GM06990 (cell line): ENCODE measurements at regions not wholly inside any gene's neighbourhood (a gene's known extent, or its start where the extent isn't known, plus 50 kb on each side); places are given as distances from the start of the nearest gene placed in this dataset.

Experiments used
- DNase-seq: peaks from one replicate; pipeline ENCODE4 v3.0.0-alpha.2; 2011; ENCODE audit not compliant: insufficient read length; ENCODE audit errors: extremely low read depth
- H3K27me3 ChIP-seq: replicated peaks from 2 replicates; pipeline ENCODE4 v1.6.0; 2011; ENCODE audit warnings: low read length; ENCODE audit not compliant: control insufficient read depth, insufficient read depth
- H3K36me3 ChIP-seq: 2 replicates; pipeline ENCODE4 v1.5.1; 2011; ENCODE audit warnings: low read length; ENCODE audit not compliant: control insufficient read depth, insufficient read depth
- H3K4me3 ChIP-seq: replicated peaks from 2 replicates; pipeline ENCODE4 v1.5.1; 2011; ENCODE audit warnings: low read depth, mild to moderate bottlenecking, control low read depth, low read length
- TF ChIP-seq, protein P1 (sequence below): IDR thresholded peaks from 2 replicates; pipeline ENCODE4 v1.5.1; 2011; ENCODE audit warnings: low read length, control low read depth, mild to moderate bottlenecking, inconsistent platforms; ENCODE audit not compliant: insufficient read depth, poor library complexity, severe bottlenecking

- TF ChIP-seq, protein P1, sequence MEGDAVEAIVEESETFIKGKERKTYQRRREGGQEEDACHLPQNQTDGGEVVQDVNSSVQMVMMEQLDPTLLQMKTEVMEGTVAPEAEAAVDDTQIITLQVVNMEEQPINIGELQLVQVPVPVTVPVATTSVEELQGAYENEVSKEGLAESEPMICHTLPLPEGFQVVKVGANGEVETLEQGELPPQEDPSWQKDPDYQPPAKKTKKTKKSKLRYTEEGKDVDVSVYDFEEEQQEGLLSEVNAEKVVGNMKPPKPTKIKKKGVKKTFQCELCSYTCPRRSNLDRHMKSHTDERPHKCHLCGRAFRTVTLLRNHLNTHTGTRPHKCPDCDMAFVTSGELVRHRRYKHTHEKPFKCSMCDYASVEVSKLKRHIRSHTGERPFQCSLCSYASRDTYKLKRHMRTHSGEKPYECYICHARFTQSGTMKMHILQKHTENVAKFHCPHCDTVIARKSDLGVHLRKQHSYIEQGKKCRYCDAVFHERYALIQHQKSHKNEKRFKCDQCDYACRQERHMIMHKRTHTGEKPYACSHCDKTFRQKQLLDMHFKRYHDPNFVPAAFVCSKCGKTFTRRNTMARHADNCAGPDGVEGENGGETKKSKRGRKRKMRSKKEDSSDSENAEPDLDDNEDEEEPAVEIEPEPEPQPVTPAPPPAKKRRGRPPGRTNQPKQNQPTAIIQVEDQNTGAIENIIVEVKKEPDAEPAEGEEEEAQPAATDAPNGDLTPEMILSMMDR = no peak
- Histone ChIP-seq H3K36me3 (no peaks in the 10 kb centered on the region), H3K27me3 (no peaks in the 10 kb centered on the region; the same call in 1 of the 2 replicates), H3K4me3 (no peak overlapping the region)
- DNase-seq = no peak
Observed at GRCh38 chr10:3281941-3282673, 109.5 kb upstream of the PITRM1 start.

DNA sequence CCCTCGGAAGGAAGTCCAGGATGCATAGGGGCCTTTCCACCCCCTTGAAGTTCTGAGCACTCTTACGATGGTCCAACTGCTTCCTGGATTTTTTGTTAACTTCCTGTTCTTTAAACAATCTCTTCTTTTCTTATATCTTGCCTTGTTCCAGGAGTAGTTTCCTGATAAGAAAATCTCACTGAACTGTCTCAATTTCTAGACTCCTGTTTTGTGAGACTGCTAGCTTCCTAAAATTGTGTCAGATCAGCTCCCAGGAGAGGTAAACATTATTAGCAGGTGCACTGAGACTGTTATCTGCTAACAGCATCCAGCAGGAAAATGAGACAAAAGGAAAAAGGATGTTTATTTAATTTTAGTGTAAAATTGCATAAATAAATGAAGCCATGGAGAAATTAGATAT is 106.2 kb upstream of the PITRM1 start:
- TF ChIP-seq, protein P1 = no peak
- no peak for DNase-seq

DNA sequence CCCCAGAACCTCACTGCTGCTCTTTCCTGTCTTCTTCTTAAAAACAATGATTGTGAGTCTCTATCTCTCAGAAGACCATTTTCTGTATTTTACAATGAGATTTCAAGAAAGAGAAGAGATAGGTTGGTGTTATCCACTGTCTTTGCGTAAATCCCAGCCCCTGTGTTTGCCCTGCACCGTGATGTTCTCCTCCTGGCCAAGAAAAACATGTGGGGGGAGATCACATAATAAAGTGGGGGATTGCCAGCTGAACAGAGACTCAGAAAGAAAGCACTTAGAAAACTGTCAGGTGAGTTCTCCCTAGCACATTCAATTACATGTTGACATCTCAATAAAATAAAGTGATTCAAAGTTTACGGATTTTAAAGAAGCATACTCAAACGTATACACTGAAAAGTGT is 105.0 kb upstream of the PITRM1 start:
- TF ChIP-seq, protein P1 = no peak
- no peak for DNase-seq
- H3K4me3 ChIP-seq = no peak overlapping the region
- H3K27me3 ChIP-seq = no peaks in the 10 kb centered on the region; the same call in none of the 2 replicates
- no peaks in the 10 kb centered on the region for H3K36me3 ChIP-seq

More for the DNA sequence above, 106.2 kb upstream of the PITRM1 start:
- no peaks in the 10 kb centered on the region; the same call in none of the 2 replicates for H3K27me3 ChIP-seq
- H3K4me3 ChIP-seq = no peak overlapping the region
- H3K36me3 ChIP-seq = no peaks in the 10 kb centered on the region

DNA sequence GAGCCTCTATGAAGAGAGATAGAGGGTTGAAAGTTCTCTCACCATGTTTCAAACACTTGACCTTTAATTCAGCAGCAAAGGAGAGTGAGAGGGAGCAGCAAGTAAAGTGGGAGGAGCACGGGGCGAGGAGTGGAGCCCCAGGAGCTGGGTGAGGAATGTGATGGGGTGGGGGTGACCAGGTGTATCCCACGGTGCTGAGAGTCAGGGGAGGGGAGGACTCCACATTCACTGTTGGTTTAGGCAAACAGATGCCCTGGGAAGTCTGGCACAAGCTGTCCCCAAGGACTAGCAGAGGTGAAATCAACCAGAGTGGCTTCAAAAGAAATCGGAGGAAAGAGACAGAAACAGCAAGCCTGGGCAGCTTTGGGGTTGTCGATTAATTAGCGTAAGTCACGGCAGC is 101.8 kb upstream of the PITRM1 start:
- H3K4me3 ChIP-seq = no peak overlapping the region

DNA sequence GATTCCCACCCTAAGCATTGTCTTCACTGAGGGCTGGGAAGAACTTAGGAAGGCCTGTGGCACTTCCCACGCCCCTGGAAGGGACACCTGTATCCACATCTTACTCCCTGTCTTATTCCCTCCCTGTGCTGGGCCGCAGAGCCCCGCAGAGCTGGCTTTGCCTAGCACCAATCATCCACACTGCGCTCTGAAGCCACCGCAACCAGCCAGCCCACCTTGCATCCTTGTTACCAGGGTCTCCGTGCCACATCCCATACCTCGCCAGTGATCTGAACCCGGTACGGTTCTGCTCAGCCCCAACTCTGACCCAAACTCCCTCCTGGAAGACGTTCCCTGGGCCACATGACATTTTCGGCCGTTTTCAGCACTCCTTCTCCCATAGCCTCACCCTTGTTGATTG is 101.4 kb upstream of the PITRM1 start:
- no peak for DNase-seq
- no peak overlapping the region for H3K4me3 ChIP-seq
- TF ChIP-seq, protein P1 = no peak
- H3K36me3 ChIP-seq = no peaks in the 10 kb centered on the region
- H3K27me3 ChIP-seq = no peaks in the 10 kb centered on the region; the same call in 1 of the 2 replicates

More for the DNA sequence above, 101.8 kb upstream of the PITRM1 start:
- DNase-seq = no peak
- no peaks in the 10 kb centered on the region for H3K36me3 ChIP-seq
- no peaks in the 10 kb centered on the region; the same call in 1 of the 2 replicates for H3K27me3 ChIP-seq
- TF ChIP-seq, protein P1 = no peak

- no peak for DNase-seq
- Histone ChIP-seq H3K4me3 (no peak overlapping the region), H3K36me3 (no peaks in the 10 kb centered on the region), H3K27me3 (no peaks in the 10 kb centered on the region; the same call in none of the 2 replicates)
- TF ChIP-seq, protein P1 = no peak
Observed at GRCh38 chr10:3272300-3272699, 99.7 kb upstream of the PITRM1 start.
